Nephron (organoid): ENCODE measurements at regions not wholly inside any gene's neighbourhood (a gene's known extent, or its start where the extent isn't known, plus 50 kb on each side); places are given as distances from the start of the nearest gene placed in this dataset.

Experiments
- H3K27ac Mint-ChIP-seq, 3 experiments: 2 replicates each; pipeline ENCODE4 v1.8.0; 2020; ENCODE audit warnings: mixed read lengths in 3 of 3, mild to moderate bottlenecking in 2 of 3, moderate library complexity in 1 of 3
- H3K27me3 Mint-ChIP-seq: 2 replicates; pipeline ENCODE4 v1.8.0; 2021; ENCODE audit warnings: low read depth, mild to moderate bottlenecking, moderate library complexity, mixed read lengths
- H3K36me3 Mint-ChIP-seq: 2 replicates; pipeline ENCODE4 v1.8.0; 2020; ENCODE audit warnings: low read depth, mixed read lengths
- H3K4me1 Mint-ChIP-seq: 2 replicates; pipeline ENCODE4 v1.8.0; 2020; ENCODE audit warnings: mixed read lengths
- H3K4me3 Mint-ChIP-seq, 3 experiments: 2 replicates each; pipeline ENCODE4 v1.8.0; 2020; ENCODE audit warnings: mild to moderate bottlenecking in 3 of 3, mixed read lengths in 3 of 3, moderate library complexity in 2 of 3
- H3K9me3 Mint-ChIP-seq: 2 replicates; pipeline ENCODE4 v1.8.0; 2020; ENCODE audit warnings: mixed read lengths
- TF ChIP-seq, protein P1 (sequence below), 3 experiments: fragments of 200-600 bp; sonication (generic); IDR thresholded peaks; one replicate each; pipeline ENCODE4 v1.5.0; 2021; ENCODE audit warnings: antibody characterized with exemption in 3 of 3; ENCODE audit not compliant: unreplicated experiment in 3 of 3

DNA sequence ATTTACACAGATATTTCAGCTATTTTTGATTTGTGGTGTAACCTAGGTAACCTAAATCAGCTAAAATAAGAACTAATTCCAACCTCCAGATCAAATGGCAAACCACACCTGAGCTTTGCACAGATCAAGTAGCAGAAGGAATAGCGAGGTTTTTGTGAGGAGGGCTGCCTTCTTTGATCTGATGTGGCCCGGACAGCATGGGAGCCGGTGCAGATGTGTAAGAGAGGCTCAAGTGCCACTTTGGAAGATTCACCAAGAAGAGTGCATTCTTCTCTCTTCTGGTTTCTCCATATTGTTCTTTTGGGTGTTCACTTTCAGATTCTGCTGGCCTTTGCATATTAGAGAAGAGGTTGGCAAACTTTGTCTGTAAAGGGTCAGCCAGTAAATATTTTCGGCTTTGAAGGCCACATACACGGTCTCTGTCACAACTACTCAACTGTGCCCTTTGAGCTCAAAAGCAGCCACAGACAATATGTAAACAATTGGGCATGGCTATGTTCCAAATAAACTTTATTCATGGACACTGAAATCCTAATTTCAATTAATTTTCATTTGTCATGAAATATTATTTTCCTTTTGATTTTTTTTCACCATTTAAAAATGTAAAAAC, 78.9 kb upstream of the FAM9C start:
- Mint-ChIP-seq H3K4me1 (peaks cover 44% of the 10 kb centered on the region), H3K27me3 (peaks cover 3% of the 10 kb centered on the region), H3K4me3 (no peak overlapping the region), H3K9me3 (peaks cover 8% of the 10 kb centered on the region), H3K36me3 (no peaks in the 10 kb centered on the region), H3K27ac (peak overlapping the region; percentile 79 to 99 (median 94))
- TF ChIP-seq, protein P1, sequence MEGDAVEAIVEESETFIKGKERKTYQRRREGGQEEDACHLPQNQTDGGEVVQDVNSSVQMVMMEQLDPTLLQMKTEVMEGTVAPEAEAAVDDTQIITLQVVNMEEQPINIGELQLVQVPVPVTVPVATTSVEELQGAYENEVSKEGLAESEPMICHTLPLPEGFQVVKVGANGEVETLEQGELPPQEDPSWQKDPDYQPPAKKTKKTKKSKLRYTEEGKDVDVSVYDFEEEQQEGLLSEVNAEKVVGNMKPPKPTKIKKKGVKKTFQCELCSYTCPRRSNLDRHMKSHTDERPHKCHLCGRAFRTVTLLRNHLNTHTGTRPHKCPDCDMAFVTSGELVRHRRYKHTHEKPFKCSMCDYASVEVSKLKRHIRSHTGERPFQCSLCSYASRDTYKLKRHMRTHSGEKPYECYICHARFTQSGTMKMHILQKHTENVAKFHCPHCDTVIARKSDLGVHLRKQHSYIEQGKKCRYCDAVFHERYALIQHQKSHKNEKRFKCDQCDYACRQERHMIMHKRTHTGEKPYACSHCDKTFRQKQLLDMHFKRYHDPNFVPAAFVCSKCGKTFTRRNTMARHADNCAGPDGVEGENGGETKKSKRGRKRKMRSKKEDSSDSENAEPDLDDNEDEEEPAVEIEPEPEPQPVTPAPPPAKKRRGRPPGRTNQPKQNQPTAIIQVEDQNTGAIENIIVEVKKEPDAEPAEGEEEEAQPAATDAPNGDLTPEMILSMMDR (IDR thresholded peaks at IDR 0.05; ENCODE audit: unreplicated experiment in 3 of 3) = no peak

- Mint-ChIP-seq H3K9me3 (peaks cover 23% of the 10 kb centered on the region), H3K27me3 (no peaks in the 10 kb centered on the region)
Observed at GRCh38 chrX:13121020-13121555, 76.7 kb upstream of the FAM9C start.

GRCh38 chrX:13120017-13120416, 75.6 kb upstream of the FAM9C start:
- Mint-ChIP-seq H3K27me3 (no peaks in the 10 kb centered on the region), H3K4me3 (peak overlapping the region in 2 of 3 experiments; percentile 35 to 46), H3K27ac (peak overlapping the region; percentile 90 to 99 (median 99)), H3K36me3 (peaks cover 5% of the 10 kb centered on the region), H3K4me1 (peaks cover 44% of the 10 kb centered on the region), H3K9me3 (peaks cover 25% of the 10 kb centered on the region)
- TF ChIP-seq, protein P1 (IDR thresholded peaks at IDR 0.05; ENCODE audit: unreplicated experiment in 3 of 3) = no peak

More at GRCh38 chrX:13121020-13121555, 76.7 kb upstream of the FAM9C start:
- peaks cover 5% of the 10 kb centered on the region for H3K36me3 Mint-ChIP-seq
- peak overlapping the region in 1 of 3 experiments; percentile 40 for H3K4me3 Mint-ChIP-seq
- peaks cover 44% of the 10 kb centered on the region for H3K4me1 Mint-ChIP-seq
- peak overlapping the region in 2 of 3 experiments; percentile 99 for H3K27ac Mint-ChIP-seq
- TF ChIP-seq, protein P1 (IDR thresholded peaks at IDR 0.05; ENCODE audit: unreplicated experiment in 3 of 3) = no peak

- TF ChIP-seq, protein P1 (IDR thresholded peaks at IDR 0.05; ENCODE audit: unreplicated experiment in 3 of 3) = no peak
- H3K36me3 Mint-ChIP-seq = peaks cover 5% of the 10 kb centered on the region
- H3K4me1 Mint-ChIP-seq = peaks cover 40% of the 10 kb centered on the region
- H3K9me3 Mint-ChIP-seq = peaks cover 25% of the 10 kb centered on the region
- H3K4me3 Mint-ChIP-seq = no peak overlapping the region
- peak overlapping the region; percentile 90 to 99 (median 99) for H3K27ac Mint-ChIP-seq
- H3K27me3 Mint-ChIP-seq = no peaks in the 10 kb centered on the region
Observed at GRCh38 chrX:13119386-13119785, 75.0 kb upstream of the FAM9C start.

- H3K27me3 Mint-ChIP-seq = no peaks in the 10 kb centered on the region
- H3K27ac Mint-ChIP-seq = peak overlapping the region; percentile 49 to 77 (median 71)
- no peak overlapping the region for H3K4me3 Mint-ChIP-seq
- TF ChIP-seq, protein P1 (IDR thresholded peaks at IDR 0.05; ENCODE audit: unreplicated experiment in 3 of 3) = no peak
- H3K36me3 Mint-ChIP-seq = peaks cover 5% of the 10 kb centered on the region
- H3K4me1 Mint-ChIP-seq = peaks cover 26% of the 10 kb centered on the region
- H3K9me3 Mint-ChIP-seq = peaks cover 30% of the 10 kb centered on the region
Observed at GRCh38 chrX:13115146-13115855, 70.9 kb upstream of the FAM9C start.
